ENCODE measurements at regions not wholly inside any gene's neighbourhood (a gene's known extent, or its start where the extent isn't known, plus 50 kb on each side); places are given as distances from the start of the nearest gene placed in this dataset.

DNA sequence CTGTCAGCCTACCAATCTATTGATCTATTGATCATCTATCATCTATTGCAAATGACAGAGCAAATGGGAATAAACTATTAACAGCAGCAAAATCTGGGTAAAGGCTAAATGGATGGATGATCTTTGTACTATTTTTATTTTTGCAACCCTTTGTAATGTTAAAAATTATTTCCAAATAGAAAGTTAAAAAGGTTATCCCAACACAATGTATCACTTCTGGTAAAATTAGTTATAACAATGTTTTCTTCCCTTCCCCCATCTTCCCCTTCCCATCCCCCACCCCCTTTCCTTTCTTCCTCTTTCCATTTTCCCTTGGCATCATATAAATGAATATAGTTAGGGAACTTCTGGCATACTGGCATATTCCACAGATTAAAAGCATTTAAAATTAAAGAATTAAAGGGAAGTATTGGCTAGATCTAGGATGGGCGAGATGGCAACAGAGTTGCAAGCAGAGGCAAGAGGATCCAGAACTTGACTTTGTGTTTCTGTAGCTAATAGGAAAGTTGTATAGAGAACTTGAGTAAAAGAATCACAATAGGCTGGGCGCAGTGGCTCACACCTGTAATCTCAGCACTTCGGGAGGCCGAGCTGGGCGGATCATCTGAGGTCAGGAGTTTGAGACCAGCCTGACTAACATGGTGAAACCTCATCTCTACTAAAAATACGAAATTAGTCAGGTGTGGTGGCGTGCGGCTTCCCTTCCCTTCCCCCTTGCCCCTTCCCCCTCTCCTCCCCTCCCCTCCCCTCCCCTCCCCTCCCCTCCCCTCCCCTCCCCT is 66.6 kb upstream of the TAF11L2 start:
- no peak for DNase-seq (ENCODE audit: low read depth)

DNA sequence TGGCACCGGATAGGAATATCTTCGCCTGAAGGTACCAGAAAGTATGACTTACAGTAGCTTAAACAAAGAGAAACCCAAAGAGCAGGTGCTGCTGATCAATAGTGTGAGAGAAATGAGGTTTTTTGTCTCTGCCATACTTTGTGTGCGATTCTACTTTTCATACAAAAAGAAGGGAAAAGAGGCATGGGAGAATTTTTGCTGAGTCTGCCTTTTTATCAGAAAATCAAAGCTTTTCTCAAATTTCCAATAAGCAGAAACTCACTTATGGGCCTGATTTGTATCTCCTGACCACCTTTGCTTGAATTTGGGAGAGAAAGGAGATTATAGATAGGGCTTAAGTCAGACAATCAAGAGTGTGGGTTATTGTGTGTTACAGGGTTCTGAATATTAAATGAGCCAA is 65.5 kb upstream of the TAF11L2 start:
- no peak for DNase-seq (ENCODE audit: low read depth)

DNA sequence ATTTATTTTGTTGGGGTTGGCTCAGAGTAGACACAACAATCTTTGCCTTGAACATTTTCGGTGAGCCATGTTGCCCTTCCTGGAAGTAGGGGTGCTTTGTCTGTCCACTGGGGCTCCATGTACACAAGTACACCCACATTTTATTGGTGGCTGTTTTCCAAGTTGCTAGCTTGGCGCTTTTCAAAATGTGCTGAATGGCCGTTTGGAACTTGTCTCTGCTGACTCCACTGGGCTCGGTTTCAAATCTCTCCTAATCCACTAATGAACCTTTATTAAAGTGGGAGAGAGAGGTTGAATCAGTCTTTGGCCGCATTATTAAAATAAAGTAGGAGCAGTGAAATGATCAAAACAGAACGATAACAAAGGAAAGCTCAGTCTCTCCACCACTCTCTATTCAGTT is 64.6 kb upstream of the TAF11L2 start:
- DNase-seq (ENCODE audit: low read depth): no peak

DNA sequence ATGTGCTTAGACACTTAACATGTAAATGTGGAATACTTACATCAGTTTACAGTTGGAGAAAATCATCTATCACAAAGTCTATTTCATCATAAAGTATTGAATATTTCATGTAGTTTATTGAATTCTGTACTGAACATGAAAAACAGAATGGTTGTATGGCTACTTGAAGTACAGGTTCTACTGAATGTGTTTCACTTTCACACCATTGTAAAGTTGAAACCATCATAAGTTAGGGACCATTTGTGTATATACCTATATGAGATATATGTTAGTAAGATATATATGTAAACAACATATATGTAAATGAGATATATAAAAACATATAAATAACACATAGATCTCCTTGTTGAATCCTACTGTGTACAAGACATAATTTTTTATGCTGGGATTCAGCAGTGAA is 63.0 kb upstream of the TAF11L2 start:
- DNase-seq (ENCODE audit: low read depth): no peak

DNA sequence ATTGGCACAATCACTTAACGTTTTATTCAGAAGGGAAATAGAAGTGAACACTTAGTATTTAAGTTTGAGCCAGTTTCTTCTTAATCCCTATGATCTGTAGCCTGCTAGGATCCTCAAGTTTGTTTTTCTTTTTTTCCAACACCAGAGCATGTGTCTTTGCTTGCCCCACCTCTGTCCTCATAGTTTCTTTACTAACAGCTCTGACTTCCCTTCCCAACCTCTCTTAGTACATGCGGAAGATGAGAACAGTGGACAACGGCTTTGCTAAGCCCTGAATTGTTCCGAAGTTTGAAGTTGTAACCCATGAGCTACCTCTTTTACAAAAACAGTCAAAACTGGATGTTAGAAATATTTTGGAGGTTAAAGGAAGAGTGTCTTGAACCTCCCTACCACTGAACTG is 61.7 kb upstream of the TAF11L2 start:
- DNase-seq (ENCODE audit: low read depth): no peak

DNA sequence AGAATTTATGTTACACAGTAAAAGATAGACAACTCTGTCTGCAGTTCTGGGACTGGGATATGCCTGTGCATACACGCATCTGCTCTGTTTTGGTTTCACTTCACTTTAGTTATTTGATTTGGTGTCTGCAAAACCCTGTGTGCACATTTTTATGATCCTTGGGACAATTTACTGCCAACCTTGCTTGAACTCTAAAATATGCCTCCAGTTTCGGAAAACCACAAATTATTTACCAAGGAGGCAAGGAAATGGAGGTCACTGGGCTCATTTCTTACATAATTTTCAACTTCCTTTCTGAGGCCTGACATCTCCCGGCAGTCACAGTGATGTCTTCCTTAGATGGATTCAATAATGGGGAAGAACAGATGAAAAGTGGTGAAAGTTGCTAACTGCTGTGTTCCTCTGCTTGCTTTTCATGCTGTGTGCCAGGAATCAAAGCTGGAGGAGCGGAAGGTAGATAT is 61.2 kb upstream of the TAF11L2 start:
- no peak for DNase-seq (ENCODE audit: low read depth)

DNA sequence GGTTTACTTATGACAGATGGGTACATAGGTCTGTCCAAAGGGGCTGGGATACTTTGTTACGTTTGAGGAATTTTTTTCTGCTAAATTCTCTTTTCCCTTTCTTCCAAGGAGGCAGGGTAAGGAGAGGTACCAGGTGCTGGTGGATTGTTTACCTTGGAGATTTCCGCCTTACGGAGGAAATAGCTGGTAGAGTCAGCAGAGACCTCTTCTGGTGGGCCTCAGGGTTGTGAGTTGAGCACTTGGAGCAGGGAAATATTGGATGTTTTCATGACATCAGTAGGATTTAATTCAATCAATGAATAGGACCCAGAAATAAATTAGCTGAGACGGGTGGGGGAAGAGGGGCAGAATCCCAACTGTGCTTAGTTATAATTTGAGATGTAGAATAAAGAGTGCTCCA is 60.0 kb upstream of the TAF11L2 start:
- DNase-seq (ENCODE audit: low read depth): no peak

DNA sequence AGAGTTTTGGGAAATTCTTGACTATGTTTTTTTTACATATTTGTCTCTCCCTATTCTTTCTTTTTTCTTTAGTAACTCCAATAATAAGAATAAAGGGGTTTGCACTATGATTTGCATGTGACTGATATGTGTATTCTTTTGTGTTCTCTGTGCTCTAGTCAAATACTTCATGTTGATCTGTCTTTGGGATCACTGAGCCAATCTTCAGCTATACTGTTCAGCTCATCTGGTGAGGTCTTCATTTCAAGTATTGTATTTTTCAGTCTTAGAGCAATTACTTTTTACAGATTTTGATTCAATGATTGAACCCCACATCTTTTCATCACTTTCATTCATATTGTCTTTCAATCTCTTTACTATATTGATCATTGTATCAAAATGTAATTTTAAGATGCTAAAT is 58.1 kb upstream of the TAF11L2 start:
- no peak for DNase-seq (ENCODE audit: low read depth)

DNA sequence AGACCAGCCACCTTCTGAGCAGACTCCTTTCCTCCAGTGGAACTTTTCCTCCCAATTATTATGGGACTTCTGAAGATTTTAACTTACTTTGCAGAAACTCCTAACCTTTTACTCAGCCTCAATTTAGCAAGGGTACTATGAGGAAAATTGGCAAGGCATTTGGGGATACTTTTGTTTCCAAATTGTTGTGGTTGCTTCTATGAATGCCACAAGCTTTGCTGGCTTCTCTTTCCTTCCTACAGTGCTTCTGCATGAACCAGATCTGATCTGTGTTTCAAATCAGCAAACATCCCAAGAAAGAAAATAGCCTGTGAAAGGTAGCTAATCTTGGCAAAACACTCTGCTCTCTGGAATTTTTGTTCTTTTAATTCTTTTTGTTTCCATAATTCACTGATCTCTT is 57.3 kb upstream of the TAF11L2 start:
- no peak for DNase-seq (ENCODE audit: low read depth)

DNA sequence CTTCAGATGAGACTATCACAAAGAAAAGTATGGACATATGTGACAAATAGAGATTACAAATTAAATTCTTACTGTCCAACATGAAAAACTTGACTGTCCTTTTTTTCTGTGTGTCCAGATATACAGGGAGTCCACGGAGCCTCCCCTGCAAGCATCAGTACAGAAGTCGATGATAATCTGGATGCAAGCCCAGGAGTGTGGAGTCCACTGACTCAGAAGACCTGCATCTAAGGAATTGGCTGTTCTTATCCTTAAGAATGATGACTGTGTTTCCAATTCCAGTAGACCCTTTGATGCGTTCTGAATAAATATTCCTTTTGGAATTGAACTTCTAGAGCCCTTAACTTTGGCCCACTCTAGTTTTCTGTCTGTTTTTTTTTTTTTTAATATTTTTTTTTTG is 56.7 kb upstream of the TAF11L2 start:
- peak; percentile 89 for DNase-seq (ENCODE audit: low read depth)

DNA sequence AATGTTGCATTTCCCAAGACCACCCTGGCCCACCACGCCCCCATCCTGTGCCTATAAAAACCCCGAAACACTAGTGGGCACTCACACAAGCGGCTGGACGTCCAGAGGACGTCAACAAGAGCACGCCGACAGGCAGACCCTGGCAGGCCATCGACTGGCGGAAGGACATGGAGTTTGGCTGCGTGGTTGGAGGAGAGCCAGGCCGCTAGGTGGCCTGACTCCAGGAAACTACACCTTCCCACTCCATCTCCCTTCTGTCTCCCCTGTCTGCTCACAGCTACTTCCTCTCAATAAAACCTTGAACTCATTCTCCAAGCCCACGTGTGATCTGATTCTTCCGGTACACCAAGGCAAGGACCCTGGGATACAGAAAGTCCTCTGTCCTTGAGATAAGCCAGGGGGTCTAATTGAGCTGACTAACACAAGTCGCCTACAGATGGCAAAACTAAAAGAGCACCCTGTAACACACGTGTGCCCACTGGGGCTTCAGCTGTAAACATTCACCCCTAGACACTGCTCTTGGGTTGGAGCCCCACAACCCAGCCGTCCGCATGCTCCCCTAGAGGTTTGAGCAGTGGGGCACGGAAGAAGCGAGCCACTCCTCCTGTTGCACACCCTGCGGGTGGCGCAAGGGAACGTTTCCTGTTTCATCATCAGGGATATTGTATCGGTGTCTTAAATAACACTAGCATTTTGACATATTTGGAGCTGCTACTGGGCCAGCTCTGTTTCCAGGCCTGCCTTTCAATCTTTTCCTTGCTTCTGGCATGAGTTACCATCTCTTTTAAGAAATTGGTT is 54.5 kb upstream of the TAF11L2 start:
- no peak for DNase-seq (ENCODE audit: low read depth)

DNA sequence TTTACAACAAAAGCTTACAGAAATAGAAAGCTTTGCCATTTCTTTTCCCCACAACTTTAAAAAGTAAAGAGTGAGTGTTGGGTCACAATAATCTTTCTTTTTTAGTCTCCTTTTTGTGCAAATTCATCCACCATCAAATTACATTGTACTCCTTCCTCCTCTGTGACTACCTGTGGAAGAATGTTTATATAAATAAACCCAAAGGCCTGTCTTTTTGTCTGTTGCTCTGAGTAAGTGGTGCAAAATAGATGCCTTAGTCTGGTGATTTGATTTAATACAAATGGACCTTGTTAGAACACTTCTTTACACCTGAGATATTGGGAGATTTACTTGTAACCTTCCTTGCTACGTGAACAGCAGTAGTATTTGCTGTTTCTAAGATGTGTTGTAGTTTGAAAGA is 53.5 kb upstream of the TAF11L2 start:
- no peak for DNase-seq (ENCODE audit: low read depth)

DNA sequence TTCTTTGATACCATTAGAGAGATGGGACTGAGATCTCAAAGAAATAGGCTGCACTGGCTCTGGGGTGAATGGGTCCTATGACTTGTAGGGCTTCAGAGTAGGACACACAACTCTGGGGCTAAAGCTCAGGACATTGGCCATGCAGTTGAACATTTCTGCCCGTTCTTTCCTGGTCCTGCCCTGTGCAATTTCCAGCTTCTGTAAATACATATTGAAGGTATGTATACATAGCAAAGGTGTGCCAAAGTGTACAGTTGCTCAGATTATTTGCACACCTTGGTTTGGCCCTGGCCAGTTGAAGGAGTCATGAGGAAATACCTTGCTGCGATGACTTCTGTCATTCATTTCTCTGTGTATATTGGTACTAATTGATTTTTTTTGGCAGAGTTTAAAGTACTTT is 52.8 kb upstream of the TAF11L2 start:
- no peak for DNase-seq (ENCODE audit: low read depth)

Data from amniotic epithelial cell (primary cell).